DOHH2 (cell line): ENCODE measurements at regions not wholly inside any gene's neighbourhood (a gene's known extent, or its start where the extent isn't known, plus 50 kb on each side); places are given as distances from the start of the nearest gene placed in this dataset.

Source experiments
- CTCF ChIP-seq: fragments of 200-600 bp; sonication (generic); IDR thresholded peaks from one replicate; pipeline ENCODE4 v1.5.1; 2014; ENCODE audit warnings: antibody characterized with exemption, mild to moderate bottlenecking, low read depth, low read length; ENCODE audit not compliant: poor library complexity, severe bottlenecking
- EZH2phosphoT487 ChIP-seq: fragments of 200-600 bp; sonication (generic); IDR thresholded peaks from 2 replicates; pipeline ENCODE4 v1.6.1; 2017; ENCODE audit warnings: borderline replicate concordance, mild to moderate bottlenecking, antibody characterized with exemption, low read length, moderate library complexity, mixed read lengths

- TF ChIP-seq CTCF = no peak
- no peak for TF ChIP-seq EZH2phosphoT487
These were observed 260.2 kb downstream of the XPNPEP1 start for GRCh38 chr10:109663122-109663521.
